ENCODE measurements at regions not wholly inside any gene's neighbourhood (a gene's known extent, or its start where the extent isn't known, plus 50 kb on each side); places are given as distances from the start of the nearest gene placed in this dataset.

- ATAC-seq (no peak), FAIRE-seq (no peak), DNase-seq (ENCODE audit: extremely low read depth in 1 of 4, low spot score in 3 of 4) (no peak)
- Histone ChIP-seq H3K9me1 (ENCODE audit: control insufficient read depth, insufficient read depth, low read length) (no peaks in the 10 kb centered on the region), H3K27me3 (ENCODE audit: control insufficient read depth in 2 of 2, insufficient read depth in 2 of 2, low read length in 2 of 2) (no peaks in the 10 kb centered on the region), H3K4me1 (replicated peaks in 1 of 2; ENCODE audit: control insufficient read depth in 2 of 2, insufficient read depth in 2 of 2, low read length in 2 of 2) (no peaks in the 10 kb centered on the region), H4K20me1 (replicated peaks; ENCODE audit: control insufficient read depth, insufficient read depth, low read length) (no peaks in the 10 kb centered on the region), H3K4me3 (no peak overlapping the region), H3K27ac (ENCODE audit: extremely low read depth, low read depth, low read length) (no peak overlapping the region), H3K4me2 (ENCODE audit: insufficient read depth, low read length) (no peak overlapping the region), H3K79me2 (ENCODE audit: control insufficient read depth, insufficient read depth, low read length) (no peaks in the 10 kb centered on the region), H3K36me3 (ENCODE audit: control insufficient read depth, insufficient read depth, low read length) (no peaks in the 10 kb centered on the region), H3K9ac (ENCODE audit: insufficient read depth in 1 of 2, low read depth in 2 of 2, low read length in 2 of 2) (no peak overlapping the region), H3K9me3 (replicated peaks; ENCODE audit: control insufficient read depth, insufficient read depth, low read depth, low read length) (no peaks in the 10 kb centered on the region), H2AFZ (ENCODE audit: low read depth, low read length) (no peak overlapping the region)
- TF ChIP-seq BMI1 (IDR thresholded peaks at IDR 0.05; ENCODE audit: low read length), result no peak
- TF ChIP-seq ZNF354B (CRISPR knock-in tag; IDR thresholded peaks at IDR 0.05), result no peak
- no peak for TF ChIP-seq ELK3 (CRISPR knock-in tag; IDR thresholded peaks at IDR 0.05)
- no peak for TF ChIP-seq PHB (CRISPR knock-in tag; IDR thresholded peaks at IDR 0.05)
- no peak for TF ChIP-seq MNT (conservative IDR thresholded peaks at IDR 0.05)
- no peak for TF ChIP-seq SIX5 (IDR thresholded peaks at IDR 0.05; ENCODE audit: borderline replicate concordance in 1 of 2, insufficient read depth in 1 of 2, low read depth in 1 of 2, low read length in 2 of 2)
- no peak for TF ChIP-seq RBM14 (IDR thresholded peaks at IDR 0.05; ENCODE audit: borderline replicate concordance, insufficient read depth, low read depth, low read length)
- no peak for TF ChIP-seq SUPT5H (IDR thresholded peaks at IDR 0.05)
- TF ChIP-seq CBX2 (IDR thresholded peaks at IDR 0.05; ENCODE audit: insufficient read depth, low read length, poor library complexity, severe bottlenecking), result no peak
- TF ChIP-seq EHMT2 (IDR thresholded peaks at IDR 0.05), result no peak
- no peak for TF ChIP-seq ZNF445 (CRISPR knock-in tag; IDR thresholded peaks at IDR 0.05; ENCODE audit: low read depth)
- TF ChIP-seq ZNF717 (CRISPR knock-in tag; IDR thresholded peaks at IDR 0.05), result no peak
- TF ChIP-seq CREB1 (IDR thresholded peaks at IDR 0.05), result no peak
- TF ChIP-seq CREB1 (CRISPR knock-in tag; IDR thresholded peaks at IDR 0.05), result no peak
- no peak for TF ChIP-seq YY1 (IDR thresholded peaks at IDR 0.05; ENCODE audit: borderline replicate concordance in 1 of 3, control insufficient read depth in 1 of 3, extremely low read depth in 1 of 3, insufficient read depth in 3 of 3, insufficient read length in 1 of 3, insufficient replicate concordance in 2 of 3, low read depth in 1 of 3, low read length in 2 of 3)
- in situ Hi-C loops (cut with MboI) (no loop called here), intact Hi-C loops (cut with micrococcal nuclease) (no loop called here)
- 0% methylated on average over 2 of the region's 2 CpGs for WGBS (ENCODE audit: insufficient coverage, low coverage, missing lambda C conversion rate)
- BruUV-seq (replicated peaks), result no TSS peak
- POLR2A ChIA-PET, result no interaction called here
- CTCF ChIA-PET (ENCODE audit: low intra/inter-chr PET ratio), result no interaction called here
These were observed 129.2 kb upstream of the COL1A2 start for GRCh38 chr7:94265456-94265855.
